KBM-7 (cell line): ENCODE measurements at regions not wholly inside any gene's neighbourhood (a gene's known extent, or its start where the extent isn't known, plus 50 kb on each side); places are given as distances from the start of the nearest gene placed in this dataset.

ENCODE experiments used
- DNase-seq: peaks from one replicate; pipeline ENCODE4 v3.0.0-alpha.2; 2015
- in situ Hi-C: fragments of 300-500 bp; cut with MboI; formaldehyde crosslinking; loops from 2 replicates; pipeline ENCODE4 v1.14.3; 2020; ENCODE audit warnings: low sequenced_read_pairs, low pct_unique_long_range_greater_than_20kb, mixed read lengths

DNA sequence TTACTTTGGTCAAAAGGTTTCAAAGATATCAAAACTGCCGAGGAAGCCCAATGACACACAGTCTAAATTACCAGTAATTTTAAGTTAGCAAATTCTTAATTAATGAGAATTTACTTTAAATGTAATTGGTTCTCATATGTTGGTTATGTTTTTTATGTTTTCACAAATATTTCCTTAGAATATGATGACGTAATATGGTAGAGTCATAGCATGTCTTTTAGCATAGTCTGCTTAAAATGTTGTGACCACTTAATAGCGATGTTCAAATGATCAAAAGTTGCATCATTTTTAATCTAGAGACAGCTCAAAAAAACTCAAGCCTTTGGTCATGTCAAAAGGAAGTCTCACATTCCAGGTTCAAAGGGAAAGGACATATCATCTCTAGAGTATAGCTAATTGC lies 123.3 kb upstream of the ST6GAL2 start:
- in situ Hi-C loops, result no loop called here
- no peak for DNase-seq

DNA sequence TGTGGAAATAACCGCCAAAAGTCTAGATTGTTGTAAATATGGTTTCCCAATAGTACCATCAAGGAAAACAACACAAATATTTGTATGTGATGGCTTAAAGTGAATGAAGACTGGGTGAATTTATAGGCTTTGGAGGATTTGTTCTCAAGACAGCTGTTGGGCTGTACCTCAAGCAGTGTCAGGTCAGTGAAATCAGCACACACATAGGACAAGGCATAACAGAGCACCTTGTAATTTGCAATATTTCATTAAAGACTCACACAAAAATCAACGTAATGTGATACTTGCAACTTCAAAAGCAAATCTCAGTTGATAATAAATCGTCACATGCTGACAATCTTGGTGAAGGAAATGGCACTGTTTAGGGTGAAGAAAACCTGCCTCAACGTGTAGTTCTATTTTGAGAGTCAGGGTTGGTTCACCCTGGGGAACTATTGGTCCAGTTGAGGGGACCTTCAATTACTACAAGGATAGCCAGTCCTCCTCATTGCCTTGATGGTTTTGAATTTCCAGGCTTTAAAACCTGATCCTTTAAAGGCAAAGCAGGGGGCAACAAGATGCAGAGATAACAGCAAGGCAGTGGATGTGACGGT lies 126.8 kb upstream of the ST6GAL2 start:
- no peak for DNase-seq
- in situ Hi-C loops, result no loop called here

DNA sequence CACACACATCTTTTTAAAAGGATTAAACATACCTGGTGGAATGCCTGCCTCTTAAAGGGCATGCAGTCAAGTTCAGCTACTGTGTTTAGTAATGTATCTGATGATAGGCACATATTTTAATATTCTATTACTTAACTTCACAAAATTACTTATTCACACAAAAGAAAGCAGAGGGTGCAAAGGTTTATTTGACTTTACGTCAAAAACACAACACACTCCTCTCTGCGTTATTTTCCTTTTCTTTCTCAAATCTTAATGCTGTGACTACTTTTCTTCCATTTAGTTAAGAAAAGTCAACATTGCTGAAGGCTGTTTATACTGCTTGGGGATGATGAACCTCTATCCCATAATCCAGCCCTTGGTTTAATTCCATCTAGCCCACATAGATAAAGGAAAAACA lies 127.9 kb upstream of the ST6GAL2 start:
- DNase-seq, result no peak
- in situ Hi-C loops, result no loop called here

DNA sequence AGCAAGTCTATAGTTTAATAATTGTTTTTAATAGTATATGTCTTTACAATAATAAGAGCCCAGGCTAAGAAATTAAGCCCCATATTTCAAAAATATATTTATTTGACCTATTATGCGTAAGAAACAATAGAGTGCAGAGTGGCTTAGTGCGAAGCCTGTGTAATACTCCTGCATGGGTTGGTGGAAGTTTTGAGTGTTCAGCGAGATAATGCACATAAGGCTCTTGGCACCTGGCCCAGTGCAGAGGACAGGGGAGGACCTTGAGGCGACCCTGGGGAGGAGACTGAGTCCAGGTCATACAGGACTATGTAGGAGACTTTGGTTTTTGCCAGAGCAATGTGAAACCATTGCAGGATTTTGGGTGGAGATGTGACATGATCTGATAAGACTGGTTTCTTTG lies 132.4 kb upstream of the ST6GAL2 start:
- DNase-seq, result no peak
- in situ Hi-C loops, result no loop called here

DNA sequence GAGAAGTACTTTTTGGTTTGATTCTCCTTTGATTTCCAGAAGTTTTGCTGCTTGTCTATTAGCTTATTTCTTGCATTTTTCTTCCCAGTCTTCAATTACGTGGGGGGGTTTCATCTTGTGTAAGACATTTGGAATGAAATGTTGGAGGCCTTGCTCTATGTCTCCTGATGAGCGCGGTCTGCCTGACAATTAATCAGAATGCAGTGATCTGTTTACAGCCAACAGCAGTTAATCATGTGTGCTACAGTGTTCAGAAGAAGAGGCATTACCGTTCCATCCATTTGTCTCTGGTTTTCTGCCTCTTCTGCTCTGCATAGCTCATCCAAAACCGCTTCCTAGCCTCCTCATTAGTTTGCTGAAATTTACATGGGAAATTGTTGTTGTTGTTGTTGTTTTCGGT lies 134.4 kb upstream of the ST6GAL2 start:
- in situ Hi-C loops, result no loop called here
- no peak for DNase-seq

DNA sequence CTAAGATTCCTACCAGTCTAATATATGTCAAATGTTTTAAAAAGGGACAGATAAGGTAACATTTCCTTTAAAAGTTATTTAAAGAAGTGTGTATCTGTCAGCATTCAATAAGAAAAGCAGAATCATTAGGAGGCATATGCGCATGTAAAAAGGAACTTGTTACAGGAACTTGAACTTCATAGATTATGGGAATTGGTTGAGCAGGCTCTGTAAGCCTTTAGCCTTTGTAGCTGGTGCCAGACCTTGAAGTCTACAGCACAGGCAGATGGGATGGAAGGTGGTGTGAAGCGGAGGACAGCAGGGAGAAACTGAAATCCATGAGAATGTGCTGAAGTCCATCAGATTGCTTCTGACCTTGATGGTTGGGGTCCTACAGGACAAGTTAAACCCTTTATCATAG lies 138.3 kb upstream of the ST6GAL2 start:
- no peak for DNase-seq
- in situ Hi-C loops, result no loop called here

DNA sequence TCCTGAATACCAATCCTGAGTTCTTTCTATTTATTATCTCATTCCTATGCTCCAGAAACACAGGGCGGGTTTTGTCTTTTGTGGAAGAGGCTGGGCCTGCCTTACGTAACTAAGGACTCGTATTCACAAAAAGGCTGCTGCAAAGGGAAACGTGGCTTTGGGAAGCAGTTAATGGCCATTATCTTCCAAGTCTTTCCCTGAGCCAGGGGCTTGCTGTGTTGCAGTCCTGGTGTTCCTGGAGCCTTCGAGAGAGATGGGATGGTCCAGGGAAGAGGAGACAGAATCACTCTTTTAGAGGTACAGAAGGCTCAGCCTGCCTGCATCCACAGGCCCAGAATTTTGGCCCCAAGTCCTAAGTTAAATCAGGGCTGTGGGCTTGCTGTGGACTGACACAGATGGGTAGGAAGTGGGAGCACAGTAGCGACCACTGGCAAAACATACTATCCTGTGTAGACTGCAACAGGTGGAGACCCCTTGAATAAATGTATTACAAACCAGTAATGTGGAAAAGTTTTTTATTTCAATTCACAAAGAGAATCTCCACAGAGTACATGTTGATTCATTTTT lies 139.4 kb upstream of the ST6GAL2 start:
- DNase-seq, result no peak
- in situ Hi-C loops, result no loop called here

DNA sequence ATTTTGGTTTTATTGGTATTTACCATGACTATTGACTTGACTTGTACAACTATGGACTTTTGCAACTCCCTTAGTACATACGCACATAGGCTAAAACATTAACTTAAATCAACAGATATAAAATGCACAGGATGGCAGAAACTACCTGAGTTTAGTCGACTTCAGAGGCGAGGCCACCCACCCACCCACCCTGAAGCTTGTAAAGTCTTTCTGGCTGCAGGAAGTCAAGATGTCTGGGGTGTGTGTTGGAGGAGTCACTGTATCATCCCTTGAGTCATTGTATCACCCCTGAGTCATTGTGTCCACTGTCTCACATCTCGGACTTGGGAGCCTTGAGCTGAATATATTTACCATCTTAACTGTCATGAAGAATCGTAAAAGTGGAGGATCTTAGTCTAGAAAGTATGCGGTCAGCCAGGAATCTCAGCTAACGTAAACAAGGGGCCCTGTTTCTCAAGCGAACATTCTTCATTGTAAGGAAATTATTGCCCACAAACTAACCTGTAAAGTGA lies 140.0 kb upstream of the ST6GAL2 start:
- no peak for DNase-seq
- in situ Hi-C loops, result no loop called here

DNA sequence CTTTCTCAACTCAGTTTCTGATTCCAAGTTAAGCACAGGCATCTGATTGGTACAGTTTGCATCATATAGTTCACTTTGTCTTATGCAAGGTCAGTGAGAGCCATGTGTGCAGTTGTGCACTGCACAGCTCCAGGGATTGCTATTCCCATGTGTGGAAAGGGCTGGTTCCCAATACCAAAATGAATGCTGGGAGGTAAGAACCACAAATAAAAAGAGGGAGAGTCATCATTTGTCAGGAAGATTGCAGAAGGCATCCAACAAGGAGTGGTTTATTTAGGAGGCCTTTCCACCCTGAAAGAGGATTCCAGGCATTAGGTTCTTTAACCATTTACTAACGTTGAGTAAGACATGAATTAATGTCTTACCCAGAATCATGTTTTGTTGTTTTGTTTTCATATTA lies 141.2 kb upstream of the ST6GAL2 start:
- DNase-seq, result no peak
- in situ Hi-C loops, result no loop called here

DNA sequence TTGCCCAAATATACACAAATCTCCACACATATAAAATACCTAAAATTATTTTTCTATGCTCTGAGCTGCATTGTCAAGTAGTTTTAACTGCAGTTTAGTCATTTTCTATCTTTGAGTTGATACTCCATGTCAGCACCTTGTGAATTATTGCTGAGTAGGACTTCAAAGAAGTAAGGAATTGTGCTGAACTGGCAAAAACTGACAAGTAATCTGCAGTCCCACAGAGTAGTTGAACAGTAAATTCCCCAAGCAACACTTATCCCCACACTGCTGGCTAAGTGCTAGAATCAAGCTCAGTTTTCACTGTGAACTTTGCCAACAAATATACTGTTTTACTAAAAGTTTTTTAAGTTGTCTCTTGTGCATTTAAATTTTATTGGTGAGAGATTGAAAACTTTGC lies 141.8 kb upstream of the ST6GAL2 start:
- DNase-seq, result no peak
- in situ Hi-C loops, result no loop called here

DNA sequence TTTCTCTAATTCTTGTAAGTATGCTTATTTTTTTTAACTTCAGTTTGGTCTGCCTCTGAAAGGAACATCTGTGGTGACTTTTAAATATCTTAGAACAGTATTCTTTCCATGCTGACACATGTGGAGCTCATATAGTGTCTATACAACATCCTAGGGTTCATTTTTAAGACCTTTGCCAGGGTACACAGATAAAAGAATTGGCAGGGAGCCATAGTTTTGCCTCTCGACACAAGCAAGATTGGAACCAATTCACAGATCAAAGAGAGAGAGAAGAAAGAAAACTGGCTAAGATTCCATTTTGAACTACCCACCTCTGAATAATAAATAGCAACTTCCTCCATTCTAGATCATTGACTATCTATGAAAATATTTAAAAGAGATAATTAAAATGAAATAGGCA lies 142.7 kb upstream of the ST6GAL2 start:
- no peak for DNase-seq
- in situ Hi-C loops, result no loop called here

DNA sequence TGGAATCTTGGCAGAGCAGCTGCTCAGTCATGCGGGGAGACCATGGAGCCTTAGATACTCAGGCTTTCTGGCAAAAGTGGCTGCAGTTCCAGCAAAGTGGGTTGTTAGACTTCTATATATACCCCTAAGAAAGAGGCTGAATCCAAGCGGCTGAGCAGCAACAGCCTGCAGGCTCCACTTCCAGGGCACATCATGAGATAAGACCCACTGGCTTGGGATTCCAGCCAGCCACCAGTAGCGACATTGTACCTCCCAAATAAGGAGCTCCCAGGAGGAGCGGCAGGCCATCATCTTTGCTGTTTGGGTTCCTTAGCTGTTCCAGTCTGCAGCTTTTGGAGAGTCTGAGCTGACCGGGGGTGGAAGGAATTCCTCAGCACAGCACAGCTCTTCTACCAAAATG lies 150.3 kb upstream of the ST6GAL2 start:
- DNase-seq, result no peak
- in situ Hi-C loops, result no loop called here

DNA sequence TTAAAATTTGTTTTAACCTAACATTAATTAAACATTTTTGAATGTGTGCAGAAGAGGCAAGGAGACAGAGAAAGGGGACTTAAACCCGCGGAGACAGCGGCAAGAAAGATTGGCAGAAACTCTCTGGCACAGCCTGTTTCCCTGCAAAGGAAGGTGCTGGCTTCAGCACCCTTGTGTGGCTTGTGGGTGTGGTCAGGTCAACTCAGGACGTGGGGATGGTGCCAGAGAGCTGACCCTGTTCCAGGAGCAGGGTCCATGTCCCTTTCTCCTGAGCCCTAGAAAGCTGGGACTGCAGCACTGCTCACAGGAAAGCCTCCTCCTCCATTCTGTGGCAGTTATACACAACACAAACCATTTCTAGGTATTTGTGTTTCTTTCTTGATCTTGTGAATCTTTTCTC lies 176.2 kb upstream of the ST6GAL2 start:
- DNase-seq, result no peak
- in situ Hi-C loops, result no loop called here

DNA sequence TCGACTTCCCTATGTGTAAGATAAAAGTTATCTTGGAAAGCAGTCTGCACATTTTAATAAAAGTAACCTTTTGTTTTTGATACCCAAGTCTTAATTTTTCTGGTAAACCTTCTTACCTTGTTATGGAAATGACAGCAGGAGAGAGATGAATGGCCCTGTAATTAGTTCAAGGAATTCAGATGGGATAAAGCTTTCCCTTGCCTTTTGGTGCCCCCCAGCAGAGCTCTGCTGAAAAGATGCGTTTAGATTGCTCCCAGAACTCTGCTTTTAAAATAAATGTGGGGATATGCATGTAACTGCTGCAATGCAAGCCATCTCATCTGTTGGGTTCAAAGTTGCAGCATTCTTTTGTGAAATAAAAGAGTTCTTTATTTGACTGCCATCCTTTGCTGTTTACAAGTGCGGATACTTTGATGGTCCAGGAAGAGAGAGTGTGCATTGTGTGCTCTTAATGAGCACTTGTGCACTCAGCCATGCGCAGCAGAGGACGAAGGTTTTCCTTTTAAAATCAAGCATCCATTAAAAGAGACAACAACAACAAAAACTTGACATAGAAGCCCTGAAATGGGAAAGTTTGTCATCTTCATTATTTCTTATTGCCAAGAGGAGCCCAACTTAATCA lies 176.7 kb upstream of the ST6GAL2 start:
- in situ Hi-C loops, result no loop called here
- DNase-seq, result no peak

DNA sequence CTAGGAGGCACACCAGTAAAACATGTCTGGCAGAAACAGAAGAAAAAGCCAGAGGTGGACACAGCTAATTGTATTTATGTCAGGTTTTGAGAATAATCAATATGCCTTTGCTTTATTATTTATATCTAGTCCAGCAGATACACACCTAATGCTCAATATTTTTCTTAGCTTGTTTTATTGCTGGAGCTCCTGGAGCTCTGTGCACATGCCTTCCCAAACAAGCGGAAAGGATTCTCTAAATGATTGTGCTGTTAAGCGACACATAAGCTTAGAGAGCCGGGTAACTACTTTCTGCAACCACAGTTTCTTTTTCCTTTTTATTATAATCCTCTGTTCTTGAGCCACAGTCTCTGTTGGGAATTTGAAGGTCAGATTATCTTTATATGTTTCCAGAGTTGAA lies 177.3 kb upstream of the ST6GAL2 start:
- no peak for DNase-seq
- in situ Hi-C loops, result no loop called here

DNA sequence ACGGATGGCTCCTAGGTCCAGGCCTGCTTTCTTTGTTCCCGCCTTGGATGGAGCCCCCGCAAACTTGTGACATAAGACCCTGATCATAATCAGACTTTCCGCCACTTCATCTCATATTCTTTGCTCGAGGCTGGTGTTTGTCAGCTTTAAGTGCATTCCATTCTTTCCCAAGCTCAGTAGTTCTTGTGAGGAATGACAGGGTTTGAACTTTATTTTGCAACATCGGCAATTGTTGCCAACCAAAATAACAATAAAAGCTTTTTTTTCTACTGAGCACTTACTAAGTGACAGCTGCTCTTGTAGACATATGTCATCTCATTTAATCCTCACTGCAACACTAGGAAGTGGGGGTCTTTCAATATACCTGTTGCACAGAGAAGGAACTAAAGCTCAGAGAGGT lies 178.8 kb upstream of the ST6GAL2 start:
- no peak for DNase-seq
- in situ Hi-C loops, result no loop called here

DNA sequence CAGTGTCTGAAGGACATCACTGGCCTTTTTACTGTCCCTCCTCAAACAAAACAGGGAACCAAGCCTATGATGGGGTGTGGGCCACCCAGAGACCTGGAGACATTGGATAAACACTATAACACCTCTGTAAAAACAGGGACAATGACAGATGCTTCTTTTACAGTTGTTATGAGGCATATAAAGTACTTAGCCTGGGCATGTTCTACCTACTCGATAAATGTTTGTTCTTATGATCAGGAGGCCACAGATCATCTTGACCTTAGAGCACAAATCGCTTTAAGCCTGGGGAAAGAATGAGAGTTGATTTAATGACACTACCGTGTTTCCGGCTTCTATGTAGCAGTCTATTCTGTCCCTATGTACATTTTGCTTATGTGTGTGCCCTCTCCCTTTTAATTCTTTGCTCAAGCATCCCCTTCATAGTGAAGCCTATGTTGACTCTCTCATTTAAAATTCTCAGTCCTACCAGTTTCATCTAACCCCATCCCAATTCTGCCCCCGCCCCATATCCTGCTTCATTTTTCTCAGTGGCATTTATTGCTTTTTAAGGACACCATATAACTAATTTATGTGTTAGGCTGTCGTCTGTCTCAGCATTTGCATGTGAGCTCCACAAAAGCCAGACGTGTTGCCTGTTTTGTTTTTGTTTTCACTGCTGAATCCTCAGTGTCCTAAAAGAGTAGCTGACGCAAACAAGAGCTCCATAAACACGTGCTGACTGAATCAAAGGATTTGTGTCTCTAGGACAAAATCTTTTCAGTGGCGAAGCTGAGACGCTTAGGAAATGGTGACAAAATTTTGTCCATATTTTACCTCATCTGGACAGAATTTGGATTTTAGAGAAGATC lies 182.3 kb upstream of the ST6GAL2 start:
- in situ Hi-C loops, result no loop called here
- no peak for DNase-seq

DNA sequence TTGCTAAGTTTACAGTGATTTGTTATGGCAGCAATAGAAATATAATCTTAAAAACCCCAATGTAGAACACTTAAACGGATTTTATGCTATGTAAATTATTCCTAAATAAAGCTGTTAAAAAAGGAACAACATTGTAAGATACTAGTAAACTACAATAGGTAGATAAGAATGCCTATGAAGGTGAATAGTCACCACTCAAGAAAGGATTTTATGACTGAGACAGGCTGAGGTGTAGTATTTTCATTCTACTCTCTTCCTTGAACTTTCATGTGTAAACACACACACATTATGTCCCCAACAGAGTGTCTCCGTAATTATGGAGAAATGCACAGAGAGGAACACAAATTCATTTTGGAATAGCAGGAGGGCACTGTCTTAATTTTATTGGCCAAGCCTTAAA lies 183.9 kb upstream of the ST6GAL2 start:
- in situ Hi-C loops, result no loop called here
- no peak for DNase-seq

DNA sequence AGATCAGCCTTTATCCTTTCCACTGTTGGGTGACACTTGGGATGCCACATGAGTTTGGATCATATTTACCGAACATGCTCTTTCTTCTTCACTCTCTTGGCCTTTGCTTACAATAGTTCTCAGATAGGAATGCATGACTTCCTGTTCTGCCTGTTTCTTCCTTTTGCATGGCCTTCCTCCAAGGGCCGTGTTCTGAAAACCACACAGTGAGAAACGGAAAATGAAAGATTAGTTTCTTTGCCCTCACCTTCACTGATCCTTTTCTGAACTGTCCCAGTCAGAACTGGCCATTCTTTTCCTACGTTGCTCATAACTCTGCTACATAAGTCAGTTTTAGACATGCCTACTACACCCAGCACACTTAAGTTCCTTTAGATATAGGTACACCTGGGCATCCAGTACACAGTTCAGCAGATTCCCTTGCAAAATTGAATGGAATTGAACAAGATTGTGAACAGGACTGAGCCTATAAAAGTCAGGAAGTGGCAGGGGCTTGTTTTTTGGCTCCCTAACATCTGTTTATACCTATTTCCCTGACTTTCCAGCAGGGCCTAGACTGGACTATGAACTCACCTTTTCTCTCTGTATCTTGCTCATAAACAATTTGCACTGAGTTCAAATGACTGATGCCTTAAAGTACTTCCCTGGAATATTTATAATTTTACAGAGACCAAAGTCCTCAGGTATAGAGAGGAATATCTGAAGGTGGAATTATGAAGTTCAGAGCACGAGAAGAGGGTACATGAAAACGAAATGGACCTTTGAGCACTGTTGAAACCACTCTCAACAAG lies 186.4 kb upstream of the ST6GAL2 start:
- peak; percentile 0 for DNase-seq
- in situ Hi-C loops, result no loop called here
